HEK293 (cell line): ENCODE measurements at regions not wholly inside any gene's neighbourhood (a gene's known extent, or its start where the extent isn't known, plus 50 kb on each side); places are given as distances from the start of the nearest gene placed in this dataset.

Source experiments
- CTCF ChIP-seq: fragments of 450-650 bp; formaldehyde crosslinking; IDR thresholded peaks from 2 replicates; pipeline ENCODE4 v1.5.1; 2016; ENCODE audit warnings: missing biosample characterization, missing genetic modification characterization
- SP2 ChIP-seq: fragments of 450-650 bp; formaldehyde crosslinking; IDR thresholded peaks from 2 replicates; pipeline ENCODE4 v1.5.1; 2016; ENCODE audit warnings: missing biosample characterization, missing genetic modification characterization
- ZBTB21 ChIP-seq: fragments of 450-650 bp; formaldehyde crosslinking; IDR thresholded peaks from 2 replicates; pipeline ENCODE4 v1.5.1; 2017; ENCODE audit warnings: missing biosample characterization, missing genetic modification characterization
- ZNF133 ChIP-seq: fragments of 450-650 bp; formaldehyde crosslinking; IDR thresholded peaks from 2 replicates; pipeline ENCODE4 v1.5.1; 2016; ENCODE audit warnings: missing biosample characterization, missing genetic modification characterization
- ZNF423 ChIP-seq: fragments of 450-650 bp; formaldehyde crosslinking; IDR thresholded peaks from 2 replicates; pipeline ENCODE4 v1.5.1; 2016; ENCODE audit warnings: missing biosample characterization, missing genetic modification characterization
- ZNF426 ChIP-seq: fragments of 450-650 bp; formaldehyde crosslinking; IDR thresholded peaks from 2 replicates; pipeline ENCODE4 v1.5.1; 2017; ENCODE audit warnings: missing biosample characterization, missing genetic modification characterization, mild to moderate bottlenecking, inconsistent platforms, moderate library complexity
- ZNF704 ChIP-seq: fragments of 450-650 bp; formaldehyde crosslinking; IDR thresholded peaks from 2 replicates; pipeline ENCODE4 v1.5.1; 2016; ENCODE audit warnings: missing biosample characterization, missing genetic modification characterization
- ZNF768 ChIP-seq: fragments of 450-650 bp; formaldehyde crosslinking; IDR thresholded peaks from 2 replicates; pipeline ENCODE4 v1.5.1; 2018; ENCODE audit warnings: missing biosample characterization, mild to moderate bottlenecking, missing genetic modification characterization
- ZNF830 ChIP-seq: fragments of 450-650 bp; IDR thresholded peaks from 2 replicates; pipeline ENCODE4 v1.5.0; 2018; ENCODE audit warnings: missing biosample characterization, missing genetic modification characterization, low read depth, mild to moderate bottlenecking, moderate library complexity

GRCh38 chr3:144743225-144743668, 771.6 kb downstream of the DIPK2A start:
- no peak for TF ChIP-seq ZNF704 (tag by site-specific recombination)
- no peak for TF ChIP-seq ZNF830 (tag by site-specific recombination)
- TF ChIP-seq ZNF133 (tag by site-specific recombination): no peak
- no peak for TF ChIP-seq CTCF (tag by site-specific recombination)
- TF ChIP-seq ZBTB21: no peak
- TF ChIP-seq ZNF423 (tag by site-specific recombination): no peak
- TF ChIP-seq SP2 (tag by site-specific recombination): no peak
- TF ChIP-seq ZNF768 (tag by site-specific recombination): no peak
- TF ChIP-seq ZNF426 (tag by site-specific recombination): no peak
